Astrocyte (in vitro differentiated cells and primary cell): ENCODE measurements at regions not wholly inside any gene's neighbourhood (a gene's known extent, or its start where the extent isn't known, plus 50 kb on each side); places are given as distances from the start of the nearest gene placed in this dataset.
"Not testable (repeated sequence)": the region's sequence is repeated elsewhere in the genome, so short reads cannot be mapped to it uniquely, and the experiment has no call there.

Source experiments
- DNase-seq: peaks from one replicate; pipeline ENCODE4 v3.0.0-alpha.2; 2010; ENCODE audit warnings: low read depth
- FAIRE-seq: peaks from 2 replicates; lab custom pipeline; 2011; peaks lifted over from hg19 to GRCh38; lab: Jason Lieb, UNC
- H2AFZ ChIP-seq: 2 replicates; pipeline ENCODE4 v1.6.0; 2012; ENCODE audit warnings: low read depth, low read length, inconsistent platforms
- H3K27ac ChIP-seq: 2 replicates; pipeline ENCODE4 v1.5.1; 2011; ENCODE audit warnings: low read depth, low read length, inconsistent platforms
- H3K27me3 ChIP-seq: 2 replicates; pipeline ENCODE4 v1.6.0; 2011; ENCODE audit warnings: low read length, inconsistent platforms; ENCODE audit not compliant: insufficient read depth
- H3K36me3 ChIP-seq: 2 replicates; pipeline ENCODE4 v1.5.1; 2011; ENCODE audit warnings: low read length, inconsistent platforms; ENCODE audit not compliant: insufficient read depth
- H3K4me1 ChIP-seq: 2 replicates; pipeline ENCODE4 v1.5.1; 2011; ENCODE audit warnings: low read length, inconsistent platforms; ENCODE audit not compliant: insufficient read depth
- H3K4me2 ChIP-seq: 2 replicates; pipeline ENCODE4 v1.6.0; 2012; ENCODE audit warnings: low read length, inconsistent platforms
- H3K4me3 ChIP-seq: 2 replicates; pipeline ENCODE4 v1.5.1; 2011; ENCODE audit warnings: low read depth, mild to moderate bottlenecking, low read length, inconsistent platforms; ENCODE audit not compliant: insufficient read depth
- H3K79me2 ChIP-seq: 2 replicates; pipeline ENCODE4 v1.6.0; 2012; ENCODE audit warnings: mild to moderate bottlenecking, low read length, inconsistent platforms; ENCODE audit not compliant: insufficient read depth
- H3K9ac ChIP-seq: 2 replicates; pipeline ENCODE4 v1.6.0; 2012; ENCODE audit warnings: mild to moderate bottlenecking, low read length, inconsistent platforms
- H3K9me3 ChIP-seq: 2 replicates; pipeline ENCODE4 v1.5.1; 2012; ENCODE audit warnings: low read depth, mild to moderate bottlenecking, low read length, inconsistent platforms; ENCODE audit not compliant: insufficient read depth
- H4K20me1 ChIP-seq: 2 replicates; pipeline ENCODE4 v1.6.0; 2012; ENCODE audit warnings: low read length, inconsistent platforms; ENCODE audit not compliant: insufficient read depth
- H3K27ac Mint-ChIP-seq: one replicate; pipeline ENCODE4 v1.8.0; 2021; ENCODE audit warnings: mild to moderate bottlenecking, mixed read lengths; ENCODE audit not compliant: unreplicated experiment
- H3K27me3 Mint-ChIP-seq: one replicate; pipeline ENCODE4 v1.8.0; 2021; ENCODE audit warnings: low read depth, mixed read lengths; ENCODE audit not compliant: unreplicated experiment
- H3K36me3 Mint-ChIP-seq: one replicate; pipeline ENCODE4 v1.8.0; 2021; ENCODE audit warnings: low read depth, mixed read lengths; ENCODE audit not compliant: unreplicated experiment
- H3K4me1 Mint-ChIP-seq: one replicate; pipeline ENCODE4 v1.8.0; 2021; ENCODE audit warnings: low read depth, mixed read lengths; ENCODE audit not compliant: unreplicated experiment
- H3K4me3 Mint-ChIP-seq: one replicate; pipeline ENCODE4 v1.8.0; 2021; ENCODE audit warnings: mild to moderate bottlenecking, moderate library complexity, mixed read lengths; ENCODE audit not compliant: unreplicated experiment
- H3K9me3 Mint-ChIP-seq: one replicate; pipeline ENCODE4 v1.8.0; 2021; ENCODE audit warnings: mild to moderate bottlenecking, mixed read lengths; ENCODE audit not compliant: unreplicated experiment
- EZH2 ChIP-seq: IDR thresholded peaks from 2 replicates; pipeline ENCODE4 v1.6.1; 2012; ENCODE audit warnings: mild to moderate bottlenecking, low read length, inconsistent platforms; ENCODE audit not compliant: insufficient read depth
- TF ChIP-seq, protein P1 (sequence below): IDR thresholded peaks from 2 replicates; pipeline ENCODE4 v1.5.1; 2011; ENCODE audit warnings: low read depth, mild to moderate bottlenecking, inconsistent platforms, low read length, moderate library complexity; ENCODE audit not compliant: insufficient read depth

DNA sequence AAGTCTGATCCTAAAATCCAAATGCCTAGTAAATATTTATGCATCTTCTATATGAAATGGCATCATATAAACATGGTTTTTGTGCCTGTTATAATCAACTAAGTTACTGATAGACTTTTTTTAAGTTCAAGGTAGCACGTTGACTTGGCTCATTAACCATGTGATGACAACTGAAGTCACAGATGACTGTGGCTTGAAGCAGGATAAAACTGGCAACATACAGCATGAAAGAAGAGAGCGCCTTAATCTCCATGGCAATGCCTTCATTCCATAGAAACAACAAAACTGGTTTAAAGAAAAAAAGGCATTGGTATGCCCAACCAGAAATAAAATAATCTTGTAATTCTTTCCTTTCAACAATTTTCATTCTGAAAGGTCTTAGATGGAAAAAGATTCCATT is 188.9 kb upstream of the CDK1 start:
- Histone ChIP-seq H3K4me2 (no peak overlapping the region), H3K9me3 (no peaks in the 10 kb centered on the region), H4K20me1 (no peaks in the 10 kb centered on the region), H3K4me1 (no peaks in the 10 kb centered on the region), H3K27ac (no peak overlapping the region), H3K9ac (no peak overlapping the region), H2AFZ (no peak overlapping the region), H3K36me3 (no peaks in the 10 kb centered on the region), H3K79me2 (no peaks in the 10 kb centered on the region), H3K4me3 (no peak overlapping the region), H3K27me3 (no peaks in the 10 kb centered on the region)
- TF ChIP-seq, protein P1, sequence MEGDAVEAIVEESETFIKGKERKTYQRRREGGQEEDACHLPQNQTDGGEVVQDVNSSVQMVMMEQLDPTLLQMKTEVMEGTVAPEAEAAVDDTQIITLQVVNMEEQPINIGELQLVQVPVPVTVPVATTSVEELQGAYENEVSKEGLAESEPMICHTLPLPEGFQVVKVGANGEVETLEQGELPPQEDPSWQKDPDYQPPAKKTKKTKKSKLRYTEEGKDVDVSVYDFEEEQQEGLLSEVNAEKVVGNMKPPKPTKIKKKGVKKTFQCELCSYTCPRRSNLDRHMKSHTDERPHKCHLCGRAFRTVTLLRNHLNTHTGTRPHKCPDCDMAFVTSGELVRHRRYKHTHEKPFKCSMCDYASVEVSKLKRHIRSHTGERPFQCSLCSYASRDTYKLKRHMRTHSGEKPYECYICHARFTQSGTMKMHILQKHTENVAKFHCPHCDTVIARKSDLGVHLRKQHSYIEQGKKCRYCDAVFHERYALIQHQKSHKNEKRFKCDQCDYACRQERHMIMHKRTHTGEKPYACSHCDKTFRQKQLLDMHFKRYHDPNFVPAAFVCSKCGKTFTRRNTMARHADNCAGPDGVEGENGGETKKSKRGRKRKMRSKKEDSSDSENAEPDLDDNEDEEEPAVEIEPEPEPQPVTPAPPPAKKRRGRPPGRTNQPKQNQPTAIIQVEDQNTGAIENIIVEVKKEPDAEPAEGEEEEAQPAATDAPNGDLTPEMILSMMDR = no peak
- no peak for TF ChIP-seq EZH2
- DNase-seq (no peak), FAIRE-seq (no peak)
- H3K27me3 Mint-ChIP-seq = no peaks in the 10 kb centered on the region
- H3K4me3 Mint-ChIP-seq = no peak overlapping the region
- H3K9me3 Mint-ChIP-seq = no peaks in the 10 kb centered on the region
- peaks cover 2% of the 10 kb centered on the region for H3K36me3 Mint-ChIP-seq
- H3K27ac Mint-ChIP-seq = no peak overlapping the region
- no peaks in the 10 kb centered on the region for H3K4me1 Mint-ChIP-seq

DNA sequence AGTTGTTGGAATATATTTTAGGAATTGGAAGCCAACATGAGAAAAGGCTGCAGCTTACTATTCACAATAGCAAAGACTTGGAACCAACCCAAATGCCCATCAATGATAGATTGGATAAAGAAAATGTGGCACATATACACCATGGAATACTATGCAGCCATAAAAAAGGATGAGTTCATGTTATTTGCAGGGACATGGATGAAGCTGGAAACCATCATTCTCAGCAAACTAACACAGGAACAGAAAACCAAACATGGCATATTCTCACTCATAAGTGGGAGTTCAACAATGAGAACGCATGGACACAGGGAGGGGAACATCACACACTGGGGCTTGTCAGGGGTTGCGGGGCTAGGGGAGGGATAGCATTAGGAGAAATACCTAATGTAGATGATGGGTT is 192.1 kb upstream of the ANK3 start:
- FAIRE-seq, DNase-seq, H3K9me3 ChIP-seq, H3K4me1 ChIP-seq, H3K79me2 ChIP-seq, H3K4me2 ChIP-seq, H3K4me1 Mint-ChIP-seq, H3K9me3 Mint-ChIP-seq, H3K27ac ChIP-seq, H3K27ac Mint-ChIP-seq, H3K36me3 Mint-ChIP-seq, H3K9ac ChIP-seq, H3K4me3 Mint-ChIP-seq, H3K27me3 ChIP-seq, H3K27me3 Mint-ChIP-seq, H2AFZ ChIP-seq, H4K20me1 ChIP-seq, H3K36me3 ChIP-seq, H3K4me3 ChIP-seq: not testable (repeated sequence)

DNA sequence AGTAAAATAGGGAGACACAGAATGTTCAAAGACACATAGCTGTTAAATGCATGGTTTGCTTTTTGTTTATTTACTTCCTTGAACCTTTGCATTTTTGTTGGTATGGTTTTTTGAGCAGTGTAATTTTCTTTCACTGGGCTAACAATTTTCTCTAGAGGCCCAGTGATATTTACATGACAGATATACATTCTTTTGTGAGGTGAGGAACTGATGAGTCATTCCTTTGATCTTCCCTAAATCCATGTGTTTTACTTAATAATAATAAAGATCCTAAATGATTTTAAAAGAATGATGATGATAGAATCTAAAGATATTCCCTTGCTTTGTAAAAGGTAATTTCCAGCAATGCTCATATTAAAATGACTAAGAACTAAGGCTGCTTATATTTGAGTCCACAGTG is 188.5 kb upstream of the ANK3 start:
- no peaks in the 10 kb centered on the region for H3K9me3 ChIP-seq
- Mint-ChIP-seq H3K4me1 (peaks cover 5% of the 10 kb centered on the region), H3K27ac (no peak overlapping the region), H3K36me3 (no peaks in the 10 kb centered on the region), H3K27me3 (no peaks in the 10 kb centered on the region), H3K4me3 (no peak overlapping the region), H3K9me3 (no peaks in the 10 kb centered on the region)
- no peak overlapping the region for H3K9ac ChIP-seq
- no peaks in the 10 kb centered on the region for H3K79me2 ChIP-seq
- no peaks in the 10 kb centered on the region for H3K36me3 ChIP-seq
- H2AFZ ChIP-seq = no peak overlapping the region
- no peak overlapping the region for H3K4me2 ChIP-seq
- no peak overlapping the region for H3K4me3 ChIP-seq
- no peaks in the 10 kb centered on the region for H3K27me3 ChIP-seq
- H3K4me1 ChIP-seq = peaks cover 4% of the 10 kb centered on the region
- peak; percentile 31 for DNase-seq
- no peaks in the 10 kb centered on the region for H4K20me1 ChIP-seq
- TF ChIP-seq, protein P1 = no peak
- TF ChIP-seq EZH2 = no peak
- no peak overlapping the region for H3K27ac ChIP-seq
- FAIRE-seq = no peak
